GM21786 (cell line): ENCODE measurements at regions not wholly inside any gene's neighbourhood (a gene's known extent, or its start where the extent isn't known, plus 50 kb on each side); places are given as distances from the start of the nearest gene placed in this dataset.

Source experiments
- ATAC-seq: cut with Tn5 transposase; IDR thresholded peaks from one replicate; pipeline ENCODE4 v1.9.1; 2021; ENCODE audit not compliant: unreplicated experiment

DNA sequence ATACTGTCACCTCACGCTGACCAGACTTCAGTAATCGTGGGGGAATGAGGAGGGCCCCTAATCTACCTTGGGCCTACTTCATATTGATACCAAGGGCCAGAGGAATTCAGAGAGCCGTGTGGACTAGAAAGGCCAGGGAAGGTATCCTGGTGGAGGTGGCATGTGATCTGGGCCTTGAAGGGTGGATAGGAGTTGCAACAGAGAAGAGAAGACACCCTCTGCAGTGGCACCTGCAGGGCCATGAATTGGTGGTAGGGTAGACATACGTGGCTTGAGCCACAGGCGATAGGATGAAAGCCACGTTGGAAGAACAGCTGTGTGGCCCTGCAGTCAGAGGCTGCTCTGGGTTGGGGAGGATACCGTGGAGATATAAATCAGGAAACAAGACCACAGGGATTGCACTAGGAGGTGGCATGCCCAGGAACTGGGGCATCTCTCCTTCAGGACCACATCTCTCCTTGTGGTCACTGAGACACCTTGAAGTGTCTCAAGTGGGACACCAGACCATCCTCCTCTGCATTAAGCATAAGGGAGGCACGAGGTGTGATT is 141.4 kb downstream of the CYP26B1 start:
- no peak for ATAC-seq

DNA sequence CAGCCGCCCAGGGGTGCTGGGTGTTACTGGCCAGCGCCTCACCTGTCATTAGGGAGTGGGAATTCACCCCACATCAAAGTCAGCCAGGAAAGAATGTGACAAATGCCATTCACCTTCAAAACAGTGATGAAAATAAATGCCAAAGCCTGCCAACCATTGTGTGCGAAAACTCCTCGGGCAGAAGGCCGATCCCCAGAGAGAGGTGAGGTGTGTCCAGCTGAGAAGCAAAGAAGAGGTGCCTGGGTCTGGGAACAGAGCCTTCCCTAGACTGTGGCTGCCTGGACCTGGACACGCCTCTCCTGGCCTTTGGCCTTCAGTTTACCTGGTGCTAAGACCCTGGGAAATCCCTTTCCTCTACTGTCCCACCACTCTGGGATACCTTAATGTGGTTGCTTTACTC is 142.7 kb downstream of the CYP26B1 start:
- ATAC-seq = no peak

DNA sequence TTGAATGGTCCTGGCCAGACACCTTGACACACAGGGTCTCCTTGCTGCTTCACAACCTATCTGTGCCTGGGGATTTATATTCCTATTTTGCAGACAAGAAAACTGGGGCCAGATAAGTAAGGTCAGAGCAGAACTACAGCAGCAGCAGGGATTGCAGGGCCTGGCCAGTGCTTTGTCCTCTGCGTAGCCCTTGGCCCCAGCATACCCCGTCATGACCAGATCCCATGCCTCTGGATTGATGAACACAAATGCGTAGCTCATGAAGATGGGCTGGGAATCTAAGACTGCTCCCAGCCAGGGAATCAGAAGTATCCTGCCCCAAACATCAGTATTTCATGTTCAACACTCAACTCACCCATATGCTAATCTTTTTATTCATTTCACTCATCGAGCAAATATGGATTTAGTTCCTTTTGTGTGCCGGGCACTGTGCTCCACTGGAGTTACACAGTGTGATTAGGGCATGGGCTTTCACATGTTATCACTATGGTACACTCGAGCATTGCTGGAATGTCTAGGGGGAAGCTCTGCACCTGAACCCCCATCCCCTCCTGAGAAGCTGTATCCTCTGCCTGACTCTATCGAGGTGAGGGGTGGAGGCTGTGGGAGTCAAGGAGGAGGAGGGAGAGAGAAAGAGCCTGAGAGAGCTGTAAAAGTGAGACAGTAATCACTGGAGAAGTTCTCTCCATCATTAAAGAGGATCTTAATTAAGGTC is 143.3 kb downstream of the CYP26B1 start:
- ATAC-seq = no peak

DNA sequence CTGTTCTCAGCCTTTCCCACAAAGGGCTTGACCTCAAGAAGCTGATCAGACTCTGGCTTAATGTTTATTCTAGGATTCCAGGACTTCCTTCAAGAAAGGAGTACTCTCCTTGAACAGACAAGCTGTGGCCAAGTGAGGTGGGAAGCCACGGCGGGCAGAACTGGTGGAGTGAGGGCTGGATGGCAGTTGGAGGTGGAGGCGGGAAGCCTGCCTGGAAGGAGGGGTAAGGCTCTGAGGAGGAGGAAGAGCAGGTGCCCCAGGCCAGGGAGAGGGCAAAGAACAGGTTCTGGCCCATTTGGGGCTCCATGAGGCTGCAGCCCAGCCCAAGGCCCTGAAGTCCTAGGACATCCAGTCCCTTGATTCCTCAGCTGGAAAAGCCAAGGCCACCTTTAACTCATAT is 143.9 kb downstream of the CYP26B1 start:
- no peak for ATAC-seq

DNA sequence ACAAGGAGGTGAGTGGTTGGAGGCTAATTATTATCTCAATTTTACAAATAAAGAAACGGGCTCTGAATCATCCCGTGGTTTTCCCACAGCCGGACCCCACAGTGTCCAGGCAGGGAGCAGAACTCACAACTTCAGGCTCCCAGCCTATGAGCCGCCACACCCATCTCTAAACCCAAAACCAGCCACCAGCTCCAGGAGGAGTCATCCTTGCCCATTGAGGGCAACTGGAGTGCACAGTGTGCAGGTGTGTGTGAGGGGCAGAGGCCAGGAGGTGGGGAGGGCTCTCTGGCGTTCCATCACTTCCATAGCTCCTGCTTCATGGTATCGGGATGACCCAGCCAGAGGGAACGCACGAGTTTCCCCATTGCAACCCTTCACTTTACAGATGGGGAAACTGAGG is 144.5 kb downstream of the CYP26B1 start:
- ATAC-seq = no peak

DNA sequence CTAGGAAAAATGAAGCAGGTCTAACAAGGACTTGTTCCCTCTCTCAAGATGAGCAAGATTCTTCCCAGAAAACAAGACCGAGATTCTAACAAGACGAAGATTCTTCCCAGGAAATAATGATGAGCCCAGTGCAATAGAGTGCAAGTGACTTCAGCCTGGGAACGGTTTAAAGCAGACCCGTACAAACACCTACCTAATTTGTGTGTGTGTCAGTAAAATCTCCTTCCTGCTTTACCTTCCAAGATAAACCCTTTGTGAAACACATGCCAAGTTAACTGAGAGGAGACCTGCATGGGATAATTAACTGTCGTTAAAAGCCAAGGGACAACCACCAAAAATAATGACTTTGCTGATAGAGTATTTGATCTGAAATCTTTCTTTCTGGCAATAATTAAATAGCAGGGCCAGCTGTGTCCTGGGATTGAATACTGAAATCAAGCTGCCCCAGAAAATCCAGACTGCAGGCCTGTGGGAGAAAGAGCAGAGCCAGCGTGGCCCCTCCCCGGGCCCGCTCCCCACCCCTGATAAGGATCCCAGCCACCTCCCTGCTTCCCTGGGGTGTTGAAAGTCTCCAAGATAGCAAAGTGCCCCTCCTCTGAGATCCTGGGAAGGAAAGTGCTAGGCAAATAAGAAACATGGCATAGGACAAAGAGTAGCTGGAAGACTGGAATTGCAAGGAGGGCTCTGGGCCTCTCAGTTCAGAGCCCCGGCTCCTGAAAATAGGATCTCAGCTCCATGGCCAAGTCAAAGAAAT is 145.5 kb downstream of the CYP26B1 start:
- no peak for ATAC-seq

DNA sequence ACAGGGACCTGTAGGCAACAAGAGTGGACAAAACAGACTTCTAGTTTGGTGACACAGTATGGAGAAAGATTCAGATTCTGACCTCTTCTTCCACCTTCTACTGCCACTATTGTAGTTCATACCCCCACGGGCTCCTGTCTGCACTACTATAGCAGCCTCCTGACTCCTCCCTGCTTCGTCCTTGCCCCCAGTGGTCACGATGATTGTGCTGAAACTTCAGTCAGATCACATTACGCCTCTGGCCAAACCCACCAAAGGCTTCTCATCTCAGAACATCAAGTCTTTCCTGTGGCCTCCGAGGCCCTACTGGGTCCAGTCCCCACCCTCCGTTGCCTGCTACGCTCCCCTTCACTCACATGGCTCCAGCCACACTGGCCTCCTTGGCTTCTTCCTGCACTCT is 147.6 kb downstream of the CYP26B1 start:
- no peak for ATAC-seq

DNA sequence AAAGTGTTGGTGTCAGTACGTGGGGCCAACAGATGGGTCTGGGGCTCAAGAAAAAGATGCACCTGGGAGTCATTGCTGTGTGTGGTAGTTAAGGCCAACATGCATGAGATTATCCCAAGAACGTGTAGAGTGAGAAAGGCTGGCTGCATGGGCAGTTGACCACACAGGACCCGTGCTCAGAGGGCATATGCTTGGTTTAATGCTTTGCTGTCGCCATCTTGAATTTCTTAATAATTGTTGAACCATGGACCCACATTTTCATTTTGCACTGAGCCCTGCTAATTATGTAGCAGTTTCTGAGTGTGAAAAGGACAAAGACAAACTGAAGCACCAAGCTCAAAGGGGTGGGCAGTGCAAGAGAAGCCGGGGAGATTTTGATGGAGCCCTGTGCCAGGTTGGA is 148.1 kb downstream of the CYP26B1 start:
- no peak for ATAC-seq

DNA sequence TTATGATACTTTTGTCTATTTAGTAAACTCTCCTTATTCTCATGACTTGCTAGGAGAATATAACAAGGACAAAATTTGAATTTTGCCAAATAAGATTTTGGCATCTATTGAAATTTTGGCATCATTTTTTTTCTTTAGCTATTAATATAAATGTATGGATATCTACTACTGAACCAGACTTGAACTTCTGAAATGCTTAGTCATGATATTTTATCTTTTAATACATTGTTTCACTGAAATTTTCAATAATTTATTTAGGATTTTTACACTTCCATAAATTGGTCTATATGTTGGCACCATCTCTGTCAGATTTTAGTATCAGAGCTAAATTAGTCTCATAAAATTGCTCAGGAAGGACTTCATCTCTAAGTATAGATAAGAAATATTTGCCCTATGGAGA is 149.8 kb downstream of the CYP26B1 start:
- ATAC-seq = no peak

DNA sequence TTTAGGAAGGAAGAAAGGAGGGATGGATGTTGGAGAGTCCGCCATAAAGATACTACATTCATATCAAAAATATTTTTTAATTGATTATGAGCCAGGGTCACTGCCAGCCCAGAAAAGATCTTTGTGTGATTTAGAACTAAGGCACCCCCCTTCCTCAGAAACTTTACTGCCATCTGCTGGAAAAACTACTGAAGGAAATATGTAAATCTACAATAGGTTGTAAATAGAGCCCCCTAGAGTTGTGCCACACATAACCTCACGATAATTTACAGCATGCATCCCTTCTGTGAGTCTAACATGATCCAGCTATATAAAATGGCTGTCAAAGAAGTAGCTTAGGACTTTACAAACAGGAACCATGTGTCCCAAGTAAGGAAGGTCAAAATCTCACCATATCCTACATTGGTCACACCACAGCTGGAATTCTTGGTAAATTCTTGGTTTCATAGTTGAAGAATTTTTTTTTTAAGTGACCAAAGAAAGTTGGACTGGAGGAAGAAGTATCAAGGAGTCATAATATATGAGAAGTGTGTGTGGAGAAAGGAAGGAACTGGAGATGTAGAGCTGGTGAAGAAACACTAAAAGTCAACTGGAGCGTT is 152.5 kb downstream of the CYP26B1 start:
- ATAC-seq = no peak

DNA sequence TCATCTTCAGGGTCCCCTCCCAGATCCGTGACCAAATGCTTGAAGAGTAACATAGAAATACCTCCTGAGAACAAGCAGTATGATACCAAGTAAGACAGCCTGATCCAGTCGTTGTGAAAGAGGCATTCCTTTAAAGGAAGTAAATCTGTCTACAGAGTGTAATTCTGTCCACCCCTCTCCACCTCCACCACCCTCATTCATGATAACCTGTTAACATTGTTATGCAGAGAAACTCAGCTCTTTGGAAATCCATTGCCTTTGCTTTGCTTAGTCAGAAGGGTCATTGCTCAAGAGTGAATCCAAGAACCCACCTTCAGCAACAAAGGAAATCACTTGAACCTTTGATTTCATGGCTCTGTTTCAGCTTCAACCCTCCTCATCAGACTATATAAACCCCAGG is 155.6 kb downstream of the CYP26B1 start:
- no peak for ATAC-seq

DNA sequence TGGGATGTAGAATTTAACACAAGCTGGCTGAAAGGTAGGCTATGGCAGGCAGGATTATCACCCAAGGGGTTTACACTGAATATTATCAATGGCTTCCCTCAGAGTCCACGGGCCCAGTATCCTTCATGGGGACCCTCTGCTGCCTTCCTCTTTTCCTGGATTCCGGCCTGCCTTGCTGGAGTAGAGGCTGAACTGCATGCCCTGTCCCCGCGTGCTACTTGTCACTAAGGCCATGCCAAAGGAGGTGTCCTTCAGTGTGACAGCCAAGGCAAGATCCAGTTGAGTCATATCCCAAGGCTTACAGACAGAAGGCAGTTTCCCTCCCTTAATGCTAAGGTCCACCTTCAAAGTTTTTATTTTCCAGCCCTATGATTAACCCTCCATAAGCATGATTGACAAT is 156.3 kb downstream of the CYP26B1 start:
- ATAC-seq = no peak

DNA sequence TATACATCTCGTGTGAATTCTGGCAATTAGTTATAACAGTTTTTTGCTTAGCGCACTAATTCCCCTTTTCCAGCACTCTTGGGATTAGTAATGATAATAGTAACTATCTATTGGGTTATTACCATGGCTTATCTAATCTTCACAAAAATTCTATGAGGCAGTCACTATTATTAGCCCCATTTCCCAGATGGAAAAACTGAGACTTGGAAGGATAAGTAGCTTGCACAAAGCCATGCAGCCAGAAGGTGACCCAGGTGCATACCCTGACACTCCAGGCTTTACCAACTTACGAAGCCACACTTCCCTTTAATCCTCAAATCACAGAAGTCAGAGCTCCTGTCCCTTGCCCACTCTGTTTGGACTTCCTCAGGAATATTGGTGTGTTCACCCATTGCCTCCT is 156.8 kb downstream of the CYP26B1 start:
- ATAC-seq = no peak

DNA sequence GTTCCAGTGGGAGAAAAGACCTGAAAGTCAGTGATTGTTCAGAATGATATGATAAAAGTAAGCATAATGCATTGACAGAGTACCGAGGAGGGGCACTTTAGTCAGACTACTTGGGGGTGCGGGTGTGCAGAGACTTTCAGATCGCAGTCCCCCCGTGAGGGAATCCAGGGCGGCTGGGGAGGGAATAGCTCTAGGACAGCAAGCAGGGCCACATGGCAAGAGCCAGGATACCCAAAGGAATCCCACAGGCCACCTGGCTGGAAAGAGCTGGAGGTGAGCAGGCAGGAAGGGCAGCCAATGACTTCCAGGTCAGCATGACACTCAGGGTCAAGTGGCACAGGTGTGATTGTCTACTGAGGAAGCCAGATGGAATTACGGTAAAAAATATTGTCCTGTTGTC is 157.5 kb downstream of the CYP26B1 start:
- no peak for ATAC-seq

DNA sequence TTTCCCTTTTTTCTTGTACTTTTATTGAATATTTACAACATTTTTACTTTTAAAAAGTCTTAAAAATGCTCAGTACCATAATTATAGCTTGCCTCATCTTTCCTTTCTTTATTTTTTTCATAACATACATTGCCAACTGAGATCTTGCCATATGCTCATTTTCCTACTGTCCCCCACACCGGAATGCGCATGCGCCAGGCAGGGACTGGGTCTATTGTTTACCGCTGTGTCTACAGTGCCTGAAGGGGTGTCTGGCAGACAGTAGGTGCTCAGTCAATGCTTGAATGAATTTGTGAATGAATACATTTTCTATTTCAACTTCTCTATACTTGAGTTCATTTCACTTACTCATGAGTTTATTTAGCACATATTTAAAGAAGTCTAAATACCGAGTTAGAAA is 158.0 kb downstream of the CYP26B1 start:
- ATAC-seq = no peak

DNA sequence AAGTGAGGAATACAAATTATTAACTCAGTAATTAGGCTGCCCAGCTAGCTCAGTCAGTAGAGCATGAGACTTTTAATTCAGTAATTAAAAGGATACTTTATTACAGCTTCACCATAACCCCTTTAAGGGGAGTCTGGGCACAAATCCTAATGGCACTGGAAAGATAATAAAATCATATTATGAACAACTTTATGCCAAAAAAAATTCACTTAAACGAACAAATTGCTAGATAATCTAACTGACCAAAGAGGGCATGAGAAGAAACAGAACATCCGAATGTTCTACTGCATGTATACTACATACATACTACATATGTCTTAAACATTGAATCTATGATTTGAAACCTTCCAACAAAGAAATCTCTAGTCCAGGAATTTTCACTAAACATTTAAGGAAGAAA is 159.5 kb downstream of the CYP26B1 start:
- ATAC-seq = no peak

DNA sequence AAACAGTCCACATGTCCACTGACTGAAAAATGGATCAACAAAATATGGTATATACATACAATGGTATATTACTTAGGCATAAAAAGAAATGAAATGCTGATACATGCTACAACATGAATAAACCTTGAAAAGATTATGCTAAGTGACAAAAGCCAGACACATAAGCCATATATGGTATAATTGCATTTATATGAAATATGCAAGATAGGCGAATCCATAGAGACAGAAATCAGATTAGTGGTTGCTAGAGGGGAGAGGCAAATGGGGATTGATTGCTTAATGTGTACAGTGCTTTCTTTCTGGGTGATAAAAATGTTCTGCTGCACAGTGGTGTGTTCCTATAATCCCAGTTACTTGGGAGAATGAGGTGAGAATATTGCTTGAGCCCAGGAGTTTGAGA is 171.0 kb downstream of the CYP26B1 start:
- ATAC-seq = no peak

DNA sequence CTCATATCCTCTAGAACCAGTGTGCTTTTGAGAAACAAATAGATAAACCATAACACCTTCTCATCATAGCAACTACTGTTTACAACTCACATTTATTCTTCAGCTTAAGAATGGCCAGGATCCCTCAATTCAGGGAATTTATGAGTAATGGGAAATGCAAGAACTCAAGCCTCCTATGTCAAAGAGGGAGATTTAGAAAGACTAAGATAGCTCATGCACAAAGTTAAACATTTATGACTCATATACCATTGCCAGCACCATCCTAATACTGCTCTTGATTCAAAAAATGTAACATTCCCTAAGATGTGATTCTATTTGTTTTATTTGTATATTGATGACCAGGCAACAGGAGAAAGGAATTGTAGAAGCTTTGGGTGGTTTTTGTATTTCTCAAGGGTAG is 172.8 kb downstream of the CYP26B1 start:
- ATAC-seq = no peak

DNA sequence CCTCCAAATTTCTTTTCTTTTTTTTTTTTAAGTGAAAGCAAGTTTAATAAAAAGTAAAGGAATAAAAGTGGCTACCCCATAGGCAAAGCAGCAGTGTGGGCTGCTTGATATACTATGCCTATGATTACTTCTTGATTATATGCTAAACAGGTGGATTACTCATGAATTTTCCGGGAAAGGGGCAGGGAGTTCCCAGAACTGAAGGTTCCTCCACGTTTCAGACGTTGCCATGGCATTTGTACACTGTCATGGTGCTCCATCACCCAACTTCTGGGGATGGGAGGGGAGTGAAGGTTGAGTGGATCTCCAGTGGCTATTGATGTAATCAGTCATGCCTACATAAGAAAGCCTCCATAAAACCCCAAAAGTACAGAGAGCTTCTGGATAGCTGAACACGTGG is 176.2 kb downstream of the CYP26B1 start:
- ATAC-seq = no peak

DNA sequence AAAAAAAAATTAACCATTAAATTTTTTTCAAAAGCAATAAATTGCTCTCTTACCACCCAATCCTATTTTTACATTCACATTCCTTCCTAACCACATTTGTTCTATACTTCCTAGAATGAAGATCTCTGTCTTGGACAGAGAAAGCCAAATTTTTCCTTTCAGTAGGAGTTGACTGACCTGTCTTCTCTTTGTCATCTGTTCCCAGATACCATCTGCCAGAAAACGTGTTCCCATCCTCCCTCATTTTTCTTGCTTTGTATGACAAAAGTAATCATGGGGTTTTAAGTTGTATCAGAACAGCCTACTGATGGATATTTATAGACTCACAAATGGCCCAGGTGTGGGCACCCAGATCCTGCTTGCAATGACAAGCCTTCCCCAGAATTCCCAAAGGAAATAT is 182.1 kb downstream of the CYP26B1 start:
- ATAC-seq = no peak

DNA sequence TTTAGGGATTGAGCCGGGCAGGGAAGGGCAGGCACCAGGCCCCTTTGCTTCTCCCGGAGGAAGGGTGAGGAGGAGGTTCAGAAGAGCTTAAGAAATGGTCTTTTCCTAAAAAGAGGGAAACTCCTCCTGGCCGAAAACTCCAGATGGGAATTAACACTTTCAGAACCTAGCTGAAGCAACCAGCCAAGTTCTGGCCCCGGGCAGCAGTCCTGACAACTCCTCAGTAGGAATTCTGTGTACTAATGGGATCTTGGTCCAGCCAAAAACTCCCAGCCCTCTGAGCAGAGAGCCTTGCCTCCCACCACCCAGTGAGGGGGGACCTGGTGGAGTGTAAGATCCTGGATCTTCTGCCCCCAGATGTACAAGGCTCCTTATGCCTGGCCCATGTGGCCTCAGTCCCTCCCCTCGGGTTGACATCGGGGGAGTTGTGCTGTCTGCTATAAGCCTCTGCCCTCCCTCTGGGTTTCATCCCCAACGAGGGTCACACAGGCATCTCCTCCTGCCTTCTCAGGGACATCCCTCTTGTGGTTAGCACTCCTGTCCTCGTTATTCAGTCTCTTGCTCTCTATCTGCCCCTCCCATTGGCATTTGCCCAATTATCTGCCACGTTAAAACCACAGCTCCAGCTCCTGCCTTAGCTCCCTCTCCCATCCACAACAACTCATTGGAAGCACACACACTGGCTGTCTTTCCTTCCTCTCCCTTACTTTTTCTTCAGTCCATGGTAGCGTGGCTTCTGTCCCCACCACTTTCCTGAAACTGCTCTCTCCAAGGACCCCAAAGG is 184.6 kb downstream of the CYP26B1 start:
- ATAC-seq = no peak
